ENCODE measurements at regions not wholly inside any gene's neighbourhood (a gene's known extent, or its start where the extent isn't known, plus 50 kb on each side); places are given as distances from the start of the nearest gene placed in this dataset.

DNA sequence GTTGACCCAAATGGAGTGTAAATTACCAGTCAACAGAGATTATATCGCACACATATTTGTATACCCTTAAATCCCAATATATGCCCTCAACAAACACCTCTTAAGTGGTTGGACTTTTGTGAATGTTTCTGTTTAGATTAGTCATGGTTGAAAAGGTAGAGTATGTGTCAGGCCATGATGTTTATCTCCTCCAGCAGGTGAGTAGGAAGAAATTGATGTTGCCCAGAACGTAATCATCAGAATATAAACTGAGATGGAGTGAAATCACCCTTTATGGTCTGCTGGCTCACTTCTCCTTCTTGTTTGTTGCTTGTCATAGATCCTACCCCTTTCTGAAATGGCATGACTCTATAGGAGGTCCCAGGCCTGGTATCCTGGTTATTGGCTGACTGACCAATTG is 431.8 kb downstream of the ETS1 start:
- TF ChIP-seq TAF1 (IDR thresholded peaks at IDR 0.05; ENCODE audit: low read depth, low read length) (no peak), POLR2A (IDR thresholded peaks at IDR 0.05; ENCODE audit: low read depth, low read length) (no peak), POU2F2 (IDR thresholded peaks at IDR 0.05; ENCODE audit: low read depth, low read length) (no peak)

Data from GM12891 (cell line).